Activated naive CD8-positive, alpha-beta T cell treated with anti-CD3 and anti-CD28 coated beads, Interleukin-2, amount 10 ng/mL, durations not matched to agents 7 days and 5 days (primary cell): ENCODE measurements at regions not wholly inside any gene's neighbourhood (a gene's known extent, or its start where the extent isn't known, plus 50 kb on each side); places are given as distances from the start of the nearest gene placed in this dataset.

Source experiments
- ATAC-seq: fragments of 150-1000 bp; cut with Tn5 transposase; one replicate; pipeline ENCODE4 v1.10.0; 2021; ENCODE audit warnings: low read depth, moderate library complexity
- POLR2A ChIA-PET: fragments of 350-600 bp; sonication (Branson Sonifier 250); formaldehyde crosslinking; loops from one replicate; lab custom pipeline; 2021; ENCODE audit warnings: antibody characterized with exemption; lab: Charles Lee
- DNase-seq: peaks from one replicate; pipeline ENCODE4 v3.0.0; 2021
- H3K27ac Mint-ChIP-seq: one replicate; pipeline ENCODE4 v1.8.0; 2022; ENCODE audit warnings: mild to moderate bottlenecking, mixed read lengths
- H3K27me3 Mint-ChIP-seq: one replicate; pipeline ENCODE4 v1.8.0; 2022; ENCODE audit warnings: mild to moderate bottlenecking, moderate library complexity, mixed read lengths
- H3K36me3 Mint-ChIP-seq: one replicate; pipeline ENCODE4 v1.8.0; 2021; ENCODE audit warnings: mild to moderate bottlenecking, mixed read lengths
- H3K4me1 Mint-ChIP-seq: one replicate; pipeline ENCODE4 v1.8.0; 2021; ENCODE audit warnings: mixed read lengths
- H3K4me3 Mint-ChIP-seq: one replicate; pipeline ENCODE4 v1.8.0; 2022; ENCODE audit warnings: mild to moderate bottlenecking, moderate library complexity, mixed read lengths
- H3K9me3 Mint-ChIP-seq: one replicate; pipeline ENCODE4 v1.8.0; 2021; ENCODE audit warnings: mixed read lengths

GRCh38 chr1:30038134-30039025 lies 685.0 kb downstream of the MATN1 start:
- Mint-ChIP-seq H3K9me3 (peaks cover under 1% of the 10 kb centered on the region), H3K4me3 (no peak overlapping the region), H3K36me3 (no peaks in the 10 kb centered on the region), H3K4me1 (no peaks in the 10 kb centered on the region), H3K27me3 (no peaks in the 10 kb centered on the region), H3K27ac (no peak overlapping the region)
- DNase-seq (no peak), ATAC-seq (no peak)
- POLR2A ChIA-PET: no interaction called here

DNA sequence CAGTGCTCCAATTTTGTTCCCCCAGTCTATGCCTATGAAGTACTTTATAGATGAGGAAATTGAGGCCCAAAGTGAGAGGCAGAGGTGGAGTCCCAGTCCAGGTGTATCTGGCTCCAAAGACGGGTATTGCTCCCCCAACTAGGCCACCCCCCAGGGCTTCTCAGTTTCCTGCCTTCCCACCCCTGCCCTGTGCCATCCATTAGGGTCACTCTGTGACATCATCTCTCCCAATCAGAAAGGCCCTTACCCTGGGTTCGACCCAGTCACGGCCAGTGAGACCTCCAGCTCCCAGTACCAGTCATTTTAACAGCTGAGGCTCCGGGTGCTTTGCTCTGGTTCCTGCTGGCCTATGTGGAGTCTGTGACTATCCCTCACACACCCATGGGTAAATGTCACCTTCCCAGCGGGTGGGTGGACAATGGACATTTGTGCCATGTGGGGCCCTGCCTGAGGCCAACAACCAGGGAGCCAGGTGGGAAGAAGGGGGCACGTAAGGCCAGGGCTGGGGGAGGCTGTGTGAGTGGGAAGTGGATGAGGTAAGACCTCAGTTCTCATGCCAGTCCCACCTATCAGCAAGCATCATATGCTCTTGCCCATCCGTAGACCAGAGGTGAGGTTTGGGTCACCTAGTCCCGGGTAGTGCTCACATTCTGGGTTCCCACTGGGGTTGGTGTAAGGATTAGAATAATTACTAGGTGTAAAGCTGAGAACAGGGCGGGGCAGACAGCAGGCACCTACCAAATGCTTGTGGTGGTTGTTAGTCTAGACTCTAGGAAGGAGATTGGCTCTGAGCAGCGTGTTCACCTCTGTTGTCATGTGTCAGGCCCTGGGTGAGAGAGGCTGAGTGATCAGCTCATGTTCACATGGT lies 685.9 kb downstream of the MATN1 start:
- Mint-ChIP-seq H3K27me3 (no peaks in the 10 kb centered on the region), H3K36me3 (no peaks in the 10 kb centered on the region), H3K4me1 (no peaks in the 10 kb centered on the region), H3K9me3 (peaks cover 3% of the 10 kb centered on the region), H3K27ac (no peak overlapping the region), H3K4me3 (no peak overlapping the region)
- no peak for ATAC-seq
- DNase-seq: no peak
- POLR2A ChIA-PET: no interaction called here

DNA sequence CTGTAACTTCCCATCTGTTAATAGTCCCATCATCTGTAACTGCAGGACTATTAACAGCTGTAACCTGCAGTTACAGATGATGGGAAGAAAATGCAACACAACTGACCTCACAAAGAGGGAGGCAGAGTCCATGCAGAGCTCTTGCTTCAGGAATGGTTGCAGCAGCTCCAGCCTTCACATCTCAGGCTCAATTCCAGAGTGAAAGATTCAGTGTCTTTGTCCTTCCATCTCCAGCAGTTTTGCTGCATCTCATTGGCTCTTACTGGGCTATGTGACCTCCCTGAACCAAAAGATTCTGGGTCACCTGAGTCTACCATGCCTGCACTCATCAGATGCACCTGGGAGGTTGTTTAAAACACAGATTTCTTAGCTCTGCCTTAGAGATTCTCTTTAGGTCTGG lies 686.7 kb downstream of the MATN1 start:
- Mint-ChIP-seq H3K27ac (no peak overlapping the region), H3K9me3 (peaks cover 3% of the 10 kb centered on the region), H3K36me3 (no peaks in the 10 kb centered on the region), H3K27me3 (no peaks in the 10 kb centered on the region), H3K4me1 (no peaks in the 10 kb centered on the region), H3K4me3 (no peak overlapping the region)
- DNase-seq (no peak), ATAC-seq (no peak)
- POLR2A ChIA-PET: no interaction called here

DNA sequence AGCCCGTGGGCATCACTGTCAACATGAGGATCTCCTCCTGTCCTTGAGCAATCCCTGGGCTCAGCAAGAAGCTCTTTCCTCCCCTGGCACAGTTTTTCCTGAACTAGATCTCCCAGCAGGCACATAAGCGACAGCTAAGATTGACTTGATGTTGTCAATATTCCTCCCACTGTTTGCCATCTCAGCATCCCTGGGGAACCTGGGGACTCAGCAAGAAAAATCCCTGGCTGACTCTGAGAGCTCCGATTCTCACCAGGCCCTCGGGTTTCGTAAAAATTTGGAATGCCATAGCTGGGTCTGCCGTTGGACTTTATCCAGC lies 687.2 kb downstream of the MATN1 start:
- no peaks in the 10 kb centered on the region for H3K27me3 Mint-ChIP-seq
- no peak overlapping the region for H3K4me3 Mint-ChIP-seq
- POLR2A ChIA-PET: no interaction called here
- no peaks in the 10 kb centered on the region for H3K36me3 Mint-ChIP-seq
- DNase-seq: no peak
- peaks cover 3% of the 10 kb centered on the region for H3K9me3 Mint-ChIP-seq
- no peak for ATAC-seq
- H3K4me1 Mint-ChIP-seq: no peaks in the 10 kb centered on the region
- no peak overlapping the region for H3K27ac Mint-ChIP-seq

DNA sequence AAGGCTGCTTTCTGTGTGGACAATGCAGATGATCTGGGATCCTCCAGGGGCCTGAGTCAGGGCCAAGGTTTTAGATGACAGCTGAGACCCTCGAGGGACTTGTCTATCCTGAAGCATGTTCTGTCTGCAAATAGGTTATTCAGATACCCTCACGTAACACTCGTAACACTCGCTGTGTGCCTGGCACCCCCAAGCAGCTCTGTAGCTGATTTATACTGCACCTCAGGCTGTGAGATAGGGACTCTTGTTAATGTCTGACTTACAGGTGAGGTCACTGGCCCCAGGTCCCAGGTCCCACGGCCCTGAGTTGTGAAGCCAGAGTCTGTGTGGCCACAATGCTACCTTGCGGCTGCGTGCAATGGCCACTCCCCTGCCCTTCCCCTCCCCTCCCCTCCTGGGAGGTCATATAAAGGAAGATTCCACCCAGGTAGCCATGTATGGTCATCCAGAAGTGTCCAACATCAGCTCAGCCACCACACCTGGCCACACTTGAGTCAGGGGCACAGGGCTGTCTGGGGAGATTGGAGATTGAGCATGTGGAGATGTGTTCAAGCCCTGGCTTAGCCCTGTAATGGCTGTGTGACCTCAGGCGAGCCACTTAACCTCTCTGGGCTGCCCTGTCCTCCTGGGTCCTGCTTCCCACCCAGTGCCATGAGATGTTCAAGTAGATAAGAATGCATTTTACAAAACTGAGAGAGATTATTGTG lies 687.7 kb downstream of the MATN1 start:
- ATAC-seq (no peak), DNase-seq (no peak)
- Mint-ChIP-seq H3K9me3 (peaks cover 3% of the 10 kb centered on the region), H3K36me3 (no peaks in the 10 kb centered on the region), H3K4me3 (no peak overlapping the region), H3K27ac (no peak overlapping the region), H3K4me1 (no peaks in the 10 kb centered on the region), H3K27me3 (peaks cover 3% of the 10 kb centered on the region)
- POLR2A ChIA-PET: no interaction called here

DNA sequence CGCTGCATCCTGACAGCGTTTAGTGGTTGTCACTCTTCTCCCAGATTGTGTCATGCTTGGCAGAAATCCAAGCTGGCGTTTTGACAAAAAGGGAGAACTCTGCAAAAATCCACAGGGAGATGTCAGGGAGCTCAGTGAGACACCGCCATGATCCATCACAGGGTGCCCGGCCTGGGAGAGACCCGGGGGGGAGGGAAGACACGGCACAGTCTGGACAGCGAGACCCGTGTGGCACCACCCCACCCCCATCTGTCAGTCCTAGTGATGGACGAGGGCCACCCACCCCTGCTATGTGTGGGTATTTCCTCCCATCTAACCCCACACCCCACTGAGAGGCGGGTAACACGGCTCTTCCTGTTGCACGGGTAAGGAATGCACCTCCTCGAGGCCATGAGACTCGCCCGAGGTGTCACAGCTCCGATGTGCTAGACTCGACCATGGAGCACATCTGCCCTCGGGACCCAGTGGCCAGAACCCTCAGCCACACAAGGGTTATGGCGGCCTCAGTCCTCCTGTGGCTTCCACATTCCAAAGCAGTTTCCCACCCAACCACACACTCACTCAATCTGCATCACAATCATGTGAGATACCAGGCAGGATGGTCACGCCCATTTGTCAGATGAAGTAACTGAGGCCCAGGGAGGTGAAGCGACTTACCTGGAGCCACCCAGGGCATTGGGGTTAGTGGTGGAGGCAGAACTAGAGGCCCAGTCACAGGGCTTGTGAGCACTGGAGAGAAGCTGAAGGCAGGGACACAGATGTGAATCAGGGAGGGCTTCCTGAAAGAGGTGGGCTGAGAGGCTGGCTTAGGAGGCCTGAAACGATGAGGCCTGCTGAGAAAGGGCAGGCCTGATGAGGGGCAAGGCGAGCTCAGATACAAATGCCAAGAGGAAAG lies 688.5 kb downstream of the MATN1 start:
- no peaks in the 10 kb centered on the region for H3K4me1 Mint-ChIP-seq
- no peaks in the 10 kb centered on the region for H3K36me3 Mint-ChIP-seq
- no peak overlapping the region for H3K27ac Mint-ChIP-seq
- POLR2A ChIA-PET: no interaction called here
- no peak overlapping the region for H3K4me3 Mint-ChIP-seq
- peaks cover 3% of the 10 kb centered on the region for H3K27me3 Mint-ChIP-seq
- H3K9me3 Mint-ChIP-seq: peaks cover 3% of the 10 kb centered on the region
- DNase-seq: no peak
- no peak for ATAC-seq

DNA sequence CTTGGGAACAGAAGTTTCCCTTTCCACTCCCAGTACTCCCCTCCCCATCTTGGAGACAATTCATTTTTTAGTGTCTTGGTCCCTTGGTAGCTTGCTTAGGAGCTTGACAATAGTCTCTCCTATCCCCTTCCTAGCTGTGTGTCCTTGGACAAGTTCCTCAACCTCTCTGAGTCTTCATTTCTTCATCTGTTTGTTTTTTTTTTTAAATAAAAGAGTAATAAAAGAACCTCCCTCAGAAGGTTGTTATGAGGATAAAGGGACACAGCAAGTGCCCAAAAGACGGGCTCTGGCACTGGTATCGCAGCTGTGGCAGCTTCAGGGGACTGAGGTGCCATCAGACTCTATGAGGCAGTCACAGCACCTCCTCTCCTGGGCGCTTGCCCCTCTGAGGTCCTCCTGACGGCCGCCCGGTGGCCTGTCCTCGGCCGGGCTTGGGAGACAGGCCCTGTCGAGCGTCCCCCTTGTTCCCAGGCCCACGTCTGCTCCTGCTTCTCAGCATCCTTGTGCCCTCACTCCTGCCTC lies 689.2 kb downstream of the MATN1 start:
- DNase-seq (no peak), ATAC-seq (no peak)
- Mint-ChIP-seq H3K4me1 (no peaks in the 10 kb centered on the region), H3K9me3 (peaks cover 3% of the 10 kb centered on the region), H3K4me3 (no peak overlapping the region), H3K27ac (no peak overlapping the region), H3K27me3 (peaks cover 3% of the 10 kb centered on the region), H3K36me3 (no peaks in the 10 kb centered on the region)
- POLR2A ChIA-PET: no interaction called here

DNA sequence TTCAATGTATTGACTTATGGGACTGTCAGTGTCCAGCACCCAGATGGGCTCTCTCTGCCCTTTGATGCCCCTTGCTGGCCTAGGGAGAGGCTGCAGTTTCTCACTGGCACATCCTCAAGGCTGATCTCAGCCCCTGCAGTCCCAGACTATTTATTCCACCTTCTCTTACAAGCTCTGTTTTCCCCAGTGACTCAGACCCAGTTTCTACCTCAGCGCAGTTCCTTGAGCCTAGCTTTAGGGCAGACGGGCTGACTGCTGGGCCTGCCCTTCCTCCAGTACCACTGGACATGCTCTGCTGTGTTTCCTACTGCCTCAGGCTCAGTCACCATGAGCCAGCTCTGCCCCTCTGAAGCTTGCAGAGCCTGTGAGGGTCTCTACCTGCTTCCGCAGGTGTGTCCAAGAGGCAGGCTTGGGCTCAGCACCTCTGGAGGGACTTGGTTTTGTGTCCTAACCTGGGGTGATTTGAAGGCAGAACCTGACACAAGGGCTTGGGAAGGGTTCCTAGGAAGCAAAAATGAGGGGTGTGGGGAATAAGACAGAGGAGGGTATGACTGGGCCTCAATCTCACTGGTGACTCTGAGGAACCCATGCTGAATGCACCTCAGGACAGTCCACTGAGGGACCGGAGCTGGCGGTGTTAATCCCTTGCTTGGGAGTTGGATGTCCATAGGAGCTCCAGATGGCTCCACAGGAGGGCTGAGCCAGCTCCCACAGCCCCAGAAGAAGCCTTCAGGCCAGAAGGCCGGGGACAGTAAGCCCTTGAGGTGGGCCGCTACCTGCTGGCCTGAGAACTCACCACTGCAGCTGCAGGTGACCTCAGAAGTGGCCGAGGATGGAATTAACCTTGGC lies 689.9 kb downstream of the MATN1 start:
- Mint-ChIP-seq H3K27ac (no peak overlapping the region), H3K4me3 (no peak overlapping the region), H3K9me3 (peaks cover 3% of the 10 kb centered on the region), H3K36me3 (no peaks in the 10 kb centered on the region), H3K4me1 (no peaks in the 10 kb centered on the region), H3K27me3 (peaks cover 5% of the 10 kb centered on the region)
- POLR2A ChIA-PET: no interaction called here
- no peak for DNase-seq
- ATAC-seq: no peak

DNA sequence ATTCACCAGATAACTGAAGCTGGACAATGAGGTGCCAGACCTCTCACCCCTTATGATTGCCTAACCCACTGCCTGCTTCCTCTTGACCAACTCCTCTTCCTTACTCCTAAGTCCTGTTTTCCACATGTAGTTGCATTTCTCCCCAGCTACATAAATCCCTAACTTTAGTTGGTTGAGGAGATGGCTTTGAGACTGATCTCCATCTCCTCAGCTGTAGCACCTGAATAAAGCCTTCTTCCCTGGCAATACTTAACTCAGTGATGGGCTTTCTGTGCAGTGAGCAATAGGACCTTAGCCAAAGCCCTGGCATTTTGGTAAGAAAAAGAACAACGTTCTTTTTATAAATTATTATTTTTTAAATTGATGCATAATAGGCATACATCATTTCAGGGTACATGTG lies 691.1 kb downstream of the MATN1 start:
- no peak for ATAC-seq
- DNase-seq: no peak
- POLR2A ChIA-PET: no interaction called here
- H3K27me3 Mint-ChIP-seq: peaks cover 8% of the 10 kb centered on the region
- H3K27ac Mint-ChIP-seq: no peak overlapping the region
- H3K4me3 Mint-ChIP-seq: no peak overlapping the region
- H3K36me3 Mint-ChIP-seq: no peaks in the 10 kb centered on the region
- no peaks in the 10 kb centered on the region for H3K4me1 Mint-ChIP-seq
- peaks cover 3% of the 10 kb centered on the region for H3K9me3 Mint-ChIP-seq

DNA sequence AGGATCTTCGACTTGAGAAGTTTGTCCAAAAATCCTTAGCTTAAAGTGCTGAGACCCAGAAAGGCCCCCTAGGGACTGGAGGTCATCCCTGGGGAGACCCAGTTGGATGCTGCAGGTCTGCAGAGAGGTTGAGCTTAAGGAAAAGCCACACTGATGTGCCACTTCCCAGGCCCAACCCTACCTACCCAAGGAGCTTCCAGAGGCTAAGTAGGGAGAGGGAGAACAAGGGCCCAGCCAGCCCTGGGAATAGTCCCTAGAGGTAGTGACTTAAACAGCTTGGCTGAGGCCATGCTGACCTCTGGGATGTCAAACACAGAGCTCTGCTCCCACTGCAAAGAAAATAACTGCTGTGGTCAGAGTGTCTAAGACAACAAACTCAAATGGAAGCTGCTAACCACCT lies 693.7 kb downstream of the MATN1 start:
- Mint-ChIP-seq H3K27ac (no peak overlapping the region), H3K4me3 (no peak overlapping the region), H3K4me1 (no peaks in the 10 kb centered on the region), H3K36me3 (no peaks in the 10 kb centered on the region), H3K27me3 (peaks cover 10% of the 10 kb centered on the region), H3K9me3 (peaks cover 3% of the 10 kb centered on the region)
- DNase-seq (no peak), ATAC-seq (no peak)
- POLR2A ChIA-PET: no interaction called here

DNA sequence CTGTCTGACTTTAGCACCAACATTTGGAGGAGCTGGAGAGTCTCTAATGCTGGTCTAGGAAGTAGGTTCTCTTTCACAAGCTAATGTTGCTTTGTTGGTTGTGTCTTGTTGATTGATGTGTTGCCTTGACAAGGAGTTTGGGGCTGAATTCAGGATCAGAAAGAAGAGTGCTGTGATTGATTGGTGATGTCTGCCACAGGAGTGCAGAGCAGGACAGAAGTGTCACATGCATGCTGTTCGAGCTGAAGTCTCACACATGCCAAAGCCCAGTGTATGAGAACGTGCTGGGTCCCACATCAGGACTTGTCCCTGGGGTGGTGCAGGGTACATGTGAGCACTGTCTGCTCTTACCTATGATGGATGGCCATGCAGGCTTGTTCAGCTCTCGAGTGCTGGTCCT lies 694.4 kb downstream of the MATN1 start:
- DNase-seq (no peak), ATAC-seq (no peak)
- Mint-ChIP-seq H3K36me3 (no peaks in the 10 kb centered on the region), H3K9me3 (peaks cover 3% of the 10 kb centered on the region), H3K4me3 (no peak overlapping the region), H3K27ac (no peak overlapping the region), H3K27me3 (peaks cover 10% of the 10 kb centered on the region), H3K4me1 (no peaks in the 10 kb centered on the region)
- POLR2A ChIA-PET: no interaction called here

- H3K27me3 Mint-ChIP-seq: peaks cover 10% of the 10 kb centered on the region
- peaks cover 3% of the 10 kb centered on the region for H3K9me3 Mint-ChIP-seq
- POLR2A ChIA-PET: no interaction called here
- no peaks in the 10 kb centered on the region for H3K4me1 Mint-ChIP-seq
- H3K27ac Mint-ChIP-seq: no peak overlapping the region
- DNase-seq: no peak
- no peak overlapping the region for H3K4me3 Mint-ChIP-seq
- ATAC-seq: no peak
- no peaks in the 10 kb centered on the region for H3K36me3 Mint-ChIP-seq
Measured at GRCh38 chr1:30028283-30028682, 695.1 kb downstream of the MATN1 start.
